IMR-90 (cell line): ENCODE measurements at regions not wholly inside any gene's neighbourhood (a gene's known extent, or its start where the extent isn't known, plus 50 kb on each side); places are given as distances from the start of the nearest gene placed in this dataset.

Experiments used
- ATAC-seq: fragments of 200-7000 bp; cut with Tn5 transposase; 2 replicates; pipeline ENCODE4 v1.9.1; 2020; ENCODE audit warnings: low read depth, mild to moderate bottlenecking, moderate library complexity
- BruUV-seq: library from RNA; stranded (reverse); fragments of 400-500 nt; replicated peaks from 2 replicates; lab custom pipeline; 2021; lab: Mats Ljungman, UMichigan
- CTCF ChIA-PET: fragments of 300-600 bp; formaldehyde crosslinking; extraction: SDS; loops from one replicate; lab custom pipeline; 2021; ENCODE audit warnings: antibody characterized with exemption; lab: Yijun Ruan, JAX
- POLR2A ChIA-PET: fragments of 300-600 bp; sonication (Branson Sonifier 250); formaldehyde crosslinking; loops from one replicate; lab custom pipeline; 2022; ENCODE audit warnings: antibody characterized with exemption; ENCODE audit not compliant: unreplicated experiment; lab: Charles Lee
- DNase-seq: peaks from one replicate; pipeline ENCODE4 v3.0.0; 2013
- H2AFZ ChIP-seq: replicated peaks from 2 replicates; pipeline ENCODE3; 2013; ENCODE audit warnings: low read length, mild to moderate bottlenecking; ENCODE audit not compliant: poor library complexity
- H2AK5ac ChIP-seq: 2 replicates; pipeline ENCODE4 v1.6.1; 2013; ENCODE audit warnings: low read depth, low read length, inconsistent platforms
- H2AK9ac ChIP-seq: replicated peaks from 2 replicates; pipeline ENCODE3; 2013; ENCODE audit warnings: mild to moderate bottlenecking, low read depth, low read length, moderate library complexity; ENCODE audit not compliant: poor library complexity
- H2BK120ac ChIP-seq: 2 replicates; pipeline ENCODE4 v1.6.1; 2013; ENCODE audit warnings: low read depth, low read length, inconsistent platforms
- H2BK15ac ChIP-seq: 3 replicates; pipeline ENCODE4 v1.6.1; 2013; ENCODE audit warnings: low read depth, low read length, inconsistent platforms
- H2BK20ac ChIP-seq: 2 replicates; pipeline ENCODE4 v1.6.1; 2013; ENCODE audit warnings: low read depth, mild to moderate bottlenecking, inconsistent platforms, low read length, moderate library complexity
- H2BK5ac ChIP-seq: 2 replicates; pipeline ENCODE4 v1.6.1; 2013; ENCODE audit warnings: mild to moderate bottlenecking, low read depth, low read length, inconsistent platforms; ENCODE audit not compliant: poor library complexity, severe bottlenecking
- H3K14ac ChIP-seq: replicated peaks from 2 replicates; pipeline ENCODE4 v1.6.1; 2013; ENCODE audit warnings: low read depth, low read length, inconsistent platforms
- H3K18ac ChIP-seq: 2 replicates; pipeline ENCODE4 v1.6.1; 2013; ENCODE audit warnings: low read depth, low read length, control low read depth
- H3K23ac ChIP-seq: 2 replicates; pipeline ENCODE4 v1.6.1; 2013; ENCODE audit warnings: low read depth, low read length, inconsistent platforms
- H3K27ac ChIP-seq: 2 replicates; pipeline ENCODE4 v1.5.1; 2013; ENCODE audit warnings: mild to moderate bottlenecking, control low read depth, low read length; ENCODE audit not compliant: insufficient read depth
- H3K27me3 ChIP-seq: 2 replicates; pipeline ENCODE4 v1.6.1; 2013; ENCODE audit warnings: low read length; ENCODE audit not compliant: control insufficient read depth, insufficient read depth
- H3K36me3 ChIP-seq: 2 replicates; pipeline ENCODE4 v1.6.1; 2013; ENCODE audit warnings: low read length, mixed read lengths; ENCODE audit not compliant: control insufficient read depth, insufficient read depth
- H3K4ac ChIP-seq: 2 replicates; pipeline ENCODE4 v1.6.1; 2013; ENCODE audit warnings: low read depth, low read length, inconsistent platforms
- H3K4me1 ChIP-seq: 2 replicates; pipeline ENCODE4 v1.6.1; 2013; ENCODE audit warnings: low read length, mixed read lengths; ENCODE audit not compliant: control insufficient read depth, insufficient read depth
- H3K4me2 ChIP-seq: 2 replicates; pipeline ENCODE4 v1.6.1; 2013; ENCODE audit warnings: low read depth, mild to moderate bottlenecking, control low read depth, low read length, moderate library complexity
- H3K4me3 ChIP-seq: 2 replicates; pipeline ENCODE4 v1.5.1; 2013; ENCODE audit warnings: low read depth, mild to moderate bottlenecking, control low read depth, low read length, moderate library complexity; ENCODE audit not compliant: insufficient read depth
- H3K56ac ChIP-seq: 2 replicates; pipeline ENCODE4 v1.6.1; 2013; ENCODE audit warnings: low read length, inconsistent platforms; ENCODE audit not compliant: insufficient read depth; ENCODE audit errors: extremely low read depth
- H3K79me1 ChIP-seq, 2 experiments: 2 replicates each; pipeline ENCODE4 v1.6.1; 2013; ENCODE audit warnings: low read length in 2 of 2, inconsistent platforms in 1 of 2, low read depth in 1 of 2
- H3K9ac ChIP-seq: 2 replicates; pipeline ENCODE4 v1.6.1; 2013; ENCODE audit warnings: low read depth, low read length, control low read depth
- H3K9me1 ChIP-seq: 2 replicates; pipeline ENCODE4 v1.6.1; 2013; ENCODE audit warnings: low read length, inconsistent platforms; ENCODE audit not compliant: insufficient read depth
- H3K9me3 ChIP-seq: 2 replicates; pipeline ENCODE4 v1.6.1; 2013; ENCODE audit warnings: low read length; ENCODE audit not compliant: control insufficient read depth, insufficient read depth
- H4K20me1 ChIP-seq: 2 replicates; pipeline ENCODE4 v1.6.1; 2013; ENCODE audit warnings: low read length, inconsistent platforms; ENCODE audit not compliant: insufficient read depth
- H4K5ac ChIP-seq: 2 replicates; pipeline ENCODE4 v1.6.1; 2013; ENCODE audit warnings: mild to moderate bottlenecking, low read depth, low read length, control low read depth
- H4K8ac ChIP-seq, 2 experiments: 2 replicates each; pipeline ENCODE4 v1.6.1; 2013; ENCODE audit warnings: low read depth in 2 of 2, low read length in 2 of 2, control low read depth in 1 of 2, inconsistent platforms in 1 of 2
- H4K91ac ChIP-seq: 2 replicates; pipeline ENCODE4 v1.6.1; 2013; ENCODE audit warnings: low read depth, low read length, inconsistent platforms; ENCODE audit not compliant: insufficient read depth
- BHLHE40 ChIP-seq: fragments of 150-350 bp; IDR thresholded peaks from 2 replicates; pipeline ENCODE4 v1.6.1; 2016; ENCODE audit warnings: mild to moderate bottlenecking, low read depth, low read length
- CEBPB ChIP-seq: IDR thresholded peaks from 2 replicates; pipeline ENCODE4 v1.6.1; 2012; ENCODE audit warnings: low read depth, low read length, improper control_type of control experiment
- CHD1 ChIP-seq: IDR thresholded peaks from 2 replicates; pipeline ENCODE4 v1.6.1; 2012; ENCODE audit warnings: low read depth, low read length, improper control_type of control experiment
- FOS ChIP-seq: fragments of 150-350 bp; IDR thresholded peaks from 2 replicates; pipeline ENCODE4 v1.6.1; 2016; ENCODE audit warnings: low read depth, low read length
- MAFK ChIP-seq: IDR thresholded peaks from 2 replicates; pipeline ENCODE4 v1.6.1; 2012; ENCODE audit warnings: low read depth, low read length, improper control_type of control experiment
- MAZ ChIP-seq: IDR thresholded peaks from 2 replicates; pipeline ENCODE4 v1.6.1; 2012; ENCODE audit warnings: low read depth, mild to moderate bottlenecking, low read length, improper control_type of control experiment, moderate library complexity, borderline replicate concordance
- MXI1 ChIP-seq: IDR thresholded peaks from 2 replicates; pipeline ENCODE4 v1.6.1; 2012; ENCODE audit warnings: low read depth, mild to moderate bottlenecking, low read length, moderate library complexity, borderline replicate concordance
- NFE2L2 ChIP-seq: fragments of 150-350 bp; IDR thresholded peaks from 2 replicates; pipeline ENCODE4 v1.6.1; 2016; ENCODE audit warnings: low read depth, mild to moderate bottlenecking, low read length
- POLR2A ChIP-seq: IDR thresholded peaks from 2 replicates; pipeline ENCODE4 v1.6.1; 2012; ENCODE audit warnings: mild to moderate bottlenecking, low read depth, low read length
- RAD21 ChIP-seq: IDR thresholded peaks from 2 replicates; pipeline ENCODE4 v1.6.1; 2012; ENCODE audit warnings: low read length, improper control_type of control experiment
- RCOR1 ChIP-seq: IDR thresholded peaks from 2 replicates; pipeline ENCODE4 v1.6.1; 2012; ENCODE audit warnings: mild to moderate bottlenecking, low read length, improper control_type of control experiment; ENCODE audit not compliant: insufficient replicate concordance
- RFX5 ChIP-seq: IDR thresholded peaks from 2 replicates; pipeline ENCODE4 v1.8.0; 2012; ENCODE audit warnings: low read depth, mild to moderate bottlenecking, low read length, moderate library complexity
- WGBS, 2 experiments: methylation state at CpG; one replicate each; pipeline versions ENCODE4 v1.1.5 to v1.1.7; 2013; ENCODE audit warnings: missing lambda C conversion rate in 2 of 2; ENCODE audit not compliant: insufficient read length in 1 of 2; ENCODE audit errors: extremely low coverage in 2 of 2; 5-methylcytosine and 5-hydroxymethylcytosine counted together
- dilution Hi-C: fragments of 300-500 bp; cut with HindIII; formaldehyde crosslinking; loops from one replicate; pipeline ENCODE4 v1.14.3; 2018; ENCODE audit warnings: low sequenced_read_pairs; ENCODE audit not compliant: unreplicated experiment
- in situ Hi-C: fragments of 300-500 bp; cut with MboI; formaldehyde crosslinking; loops from 3 replicates; pipeline ENCODE4 v1.14.3; 2019; ENCODE audit warnings: low sequenced_read_pairs, inconsistent platforms, mixed read lengths
- intact Hi-C: fragments of 100-400 bp; cut with micrococcal nuclease; formaldehyde crosslinking; loops from 2 replicates; pipeline ENCODE4 v1.10.0; 2022
- TF ChIP-seq, protein P1 (sequence below): fragments of 150-350 bp; IDR thresholded peaks from 2 replicates; pipeline ENCODE4 v1.6.1; 2016; ENCODE audit warnings: low read depth, mild to moderate bottlenecking, low read length, moderate library complexity, borderline replicate concordance
- TF ChIP-seq, protein P2 (sequence below): fragments of 150-350 bp; IDR thresholded peaks from 2 replicates; pipeline ENCODE4 v1.6.1; 2017; ENCODE audit warnings: mild to moderate bottlenecking, antibody characterized with exemption, low read length, low read depth
- TF ChIP-seq, protein P3 (sequence below): conservative IDR thresholded peaks from 2 replicates; pipeline ENCODE4 v1.5.1; 2012; ENCODE audit warnings: mild to moderate bottlenecking, low read depth, low read length, improper control_type of control experiment

DNA sequence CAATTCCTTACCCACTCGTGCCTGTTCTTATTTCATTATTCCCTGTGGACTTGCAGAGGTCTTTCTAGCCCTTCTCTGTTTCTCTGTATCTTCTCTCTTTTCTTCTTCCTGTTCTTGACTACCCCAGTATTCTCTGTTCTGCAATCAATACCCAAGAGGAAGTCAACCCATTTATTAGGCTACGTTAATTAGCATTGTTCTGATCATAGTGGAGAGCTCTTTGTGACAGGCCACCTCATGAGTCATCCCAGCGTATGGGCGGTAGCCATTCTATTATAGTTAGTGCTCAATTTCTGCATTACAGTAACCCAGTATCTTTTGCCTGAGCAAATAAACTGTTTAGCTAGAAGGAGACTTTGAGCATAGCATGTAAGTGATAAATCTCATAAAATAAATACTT, 259.5 kb upstream of the GRM7 start:
- no TSS peak for BruUV-seq
- H4K5ac ChIP-seq = no peak overlapping the region
- H3K14ac ChIP-seq = no peak overlapping the region
- H3K4me1 ChIP-seq = no peaks in the 10 kb centered on the region
- H3K18ac ChIP-seq = no peak overlapping the region
- no peak overlapping the region for H3K23ac ChIP-seq
- H3K9me1 ChIP-seq = no peaks in the 10 kb centered on the region
- H3K9me3 ChIP-seq = peaks cover 2% of the 10 kb centered on the region; the same call in 1 of the 2 replicates
- intact Hi-C loops = no loop called here
- no peak overlapping the region for H3K56ac ChIP-seq
- no peak overlapping the region for H3K4me3 ChIP-seq
- DNase-seq (no peak), ATAC-seq (no peak)
- in situ Hi-C loops = no loop called here
- H3K79me1 ChIP-seq = no peaks in the 10 kb centered on the region
- H2BK15ac ChIP-seq = no peak overlapping the region
- H2BK20ac ChIP-seq = no peak overlapping the region
- no CpG with 5 or more reads among the region's 4 CpGs for WGBS, 2 experiments
- ChIA-PET CTCF (no interaction called here), POLR2A (no interaction called here)
- H3K4me2 ChIP-seq = no peak overlapping the region
- no peak overlapping the region for H2BK120ac ChIP-seq
- H3K27ac ChIP-seq = no peak overlapping the region
- H3K4ac ChIP-seq = no peak overlapping the region
- no peaks in the 10 kb centered on the region for H3K27me3 ChIP-seq
- H2AK5ac ChIP-seq = no peak overlapping the region
- no peaks in the 10 kb centered on the region for H4K20me1 ChIP-seq
- no peak overlapping the region for H2AFZ ChIP-seq
- no peak overlapping the region for H4K91ac ChIP-seq
- no peaks in the 10 kb centered on the region for H3K36me3 ChIP-seq
- H2AK9ac ChIP-seq = no peak overlapping the region
- H3K9ac ChIP-seq = no peak overlapping the region
- no peak overlapping the region for H4K8ac ChIP-seq
- dilution Hi-C loops = no loop called here
- H2BK5ac ChIP-seq = no peak overlapping the region
- TF ChIP-seq NFE2L2 = no peak
- no peak for TF ChIP-seq FOS
- no peak for TF ChIP-seq RAD21
- no peak for TF ChIP-seq MXI1
- TF ChIP-seq, protein P1, sequence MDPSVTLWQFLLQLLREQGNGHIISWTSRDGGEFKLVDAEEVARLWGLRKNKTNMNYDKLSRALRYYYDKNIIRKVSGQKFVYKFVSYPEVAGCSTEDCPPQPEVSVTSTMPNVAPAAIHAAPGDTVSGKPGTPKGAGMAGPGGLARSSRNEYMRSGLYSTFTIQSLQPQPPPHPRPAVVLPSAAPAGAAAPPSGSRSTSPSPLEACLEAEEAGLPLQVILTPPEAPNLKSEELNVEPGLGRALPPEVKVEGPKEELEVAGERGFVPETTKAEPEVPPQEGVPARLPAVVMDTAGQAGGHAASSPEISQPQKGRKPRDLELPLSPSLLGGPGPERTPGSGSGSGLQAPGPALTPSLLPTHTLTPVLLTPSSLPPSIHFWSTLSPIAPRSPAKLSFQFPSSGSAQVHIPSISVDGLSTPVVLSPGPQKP = no peak
- no peak for TF ChIP-seq BHLHE40
- TF ChIP-seq RCOR1 = no peak
- TF ChIP-seq CHD1 = no peak
- no peak for TF ChIP-seq POLR2A
- TF ChIP-seq MAFK = no peak
- TF ChIP-seq RFX5 = no peak
- TF ChIP-seq MAZ = no peak
- TF ChIP-seq, protein P2, sequence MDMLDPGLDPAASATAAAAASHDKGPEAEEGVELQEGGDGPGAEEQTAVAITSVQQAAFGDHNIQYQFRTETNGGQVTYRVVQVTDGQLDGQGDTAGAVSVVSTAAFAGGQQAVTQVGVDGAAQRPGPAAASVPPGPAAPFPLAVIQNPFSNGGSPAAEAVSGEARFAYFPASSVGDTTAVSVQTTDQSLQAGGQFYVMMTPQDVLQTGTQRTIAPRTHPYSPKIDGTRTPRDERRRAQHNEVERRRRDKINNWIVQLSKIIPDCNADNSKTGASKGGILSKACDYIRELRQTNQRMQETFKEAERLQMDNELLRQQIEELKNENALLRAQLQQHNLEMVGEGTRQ = no peak
- no peak for TF ChIP-seq CEBPB
- TF ChIP-seq, protein P3, sequence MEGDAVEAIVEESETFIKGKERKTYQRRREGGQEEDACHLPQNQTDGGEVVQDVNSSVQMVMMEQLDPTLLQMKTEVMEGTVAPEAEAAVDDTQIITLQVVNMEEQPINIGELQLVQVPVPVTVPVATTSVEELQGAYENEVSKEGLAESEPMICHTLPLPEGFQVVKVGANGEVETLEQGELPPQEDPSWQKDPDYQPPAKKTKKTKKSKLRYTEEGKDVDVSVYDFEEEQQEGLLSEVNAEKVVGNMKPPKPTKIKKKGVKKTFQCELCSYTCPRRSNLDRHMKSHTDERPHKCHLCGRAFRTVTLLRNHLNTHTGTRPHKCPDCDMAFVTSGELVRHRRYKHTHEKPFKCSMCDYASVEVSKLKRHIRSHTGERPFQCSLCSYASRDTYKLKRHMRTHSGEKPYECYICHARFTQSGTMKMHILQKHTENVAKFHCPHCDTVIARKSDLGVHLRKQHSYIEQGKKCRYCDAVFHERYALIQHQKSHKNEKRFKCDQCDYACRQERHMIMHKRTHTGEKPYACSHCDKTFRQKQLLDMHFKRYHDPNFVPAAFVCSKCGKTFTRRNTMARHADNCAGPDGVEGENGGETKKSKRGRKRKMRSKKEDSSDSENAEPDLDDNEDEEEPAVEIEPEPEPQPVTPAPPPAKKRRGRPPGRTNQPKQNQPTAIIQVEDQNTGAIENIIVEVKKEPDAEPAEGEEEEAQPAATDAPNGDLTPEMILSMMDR = no peak
